HG02981 (cell line): ENCODE measurements at regions not wholly inside any gene's neighbourhood (a gene's known extent, or its start where the extent isn't known, plus 50 kb on each side); places are given as distances from the start of the nearest gene placed in this dataset.

Source experiments
- ATAC-seq: cut with Tn5 transposase; IDR thresholded peaks from one replicate; pipeline ENCODE4 v1.9.1; 2021; ENCODE audit warnings: mild to moderate bottlenecking, moderate library complexity; ENCODE audit not compliant: unreplicated experiment

- ATAC-seq, result no peak
Observed at GRCh38 chr12:17810399-17810798, 279.6 kb downstream of the RERGL start.

GRCh38 chr12:17809206-17809605 is 280.8 kb downstream of the RERGL start:
- no peak for ATAC-seq

GRCh38 chr12:17802657-17803641 is 287.0 kb downstream of the RERGL start:
- no peak for ATAC-seq

- ATAC-seq, result no peak
Observed at GRCh38 chr12:17793854-17794253, 296.1 kb downstream of the RERGL start.

GRCh38 chr12:17778242-17778641 is 311.8 kb downstream of the RERGL start:
- ATAC-seq, result no peak

GRCh38 chr12:17763366-17763765 is 326.6 kb downstream of the RERGL start:
- ATAC-seq, result no peak

GRCh38 chr12:17759982-17760381 is 330.0 kb downstream of the RERGL start:
- ATAC-seq, result no peak
